Osteocyte (in vitro differentiated cells): ENCODE measurements at regions not wholly inside any gene's neighbourhood (a gene's known extent, or its start where the extent isn't known, plus 50 kb on each side); places are given as distances from the start of the nearest gene placed in this dataset.

Experiments
- DNase-seq: peaks from one replicate; pipeline ENCODE4 v3.0.0; 2021; ENCODE audit warnings: mixed read lengths; ENCODE audit not compliant: unreplicated experiment; ENCODE audit errors: extremely low spot score
- H3K27ac Mint-ChIP-seq: one replicate; pipeline ENCODE4 v1.8.0; 2021; ENCODE audit warnings: mild to moderate bottlenecking, mixed read lengths; ENCODE audit not compliant: unreplicated experiment
- H3K27me3 Mint-ChIP-seq: one replicate; pipeline ENCODE4 v1.8.0; 2021; ENCODE audit warnings: mixed read lengths; ENCODE audit not compliant: unreplicated experiment
- H3K36me3 Mint-ChIP-seq: one replicate; pipeline ENCODE4 v1.8.0; 2021; ENCODE audit warnings: mixed read lengths; ENCODE audit not compliant: unreplicated experiment
- H3K4me1 Mint-ChIP-seq: one replicate; pipeline ENCODE4 v1.8.0; 2021; ENCODE audit warnings: mixed read lengths; ENCODE audit not compliant: unreplicated experiment
- H3K4me3 Mint-ChIP-seq: one replicate; pipeline ENCODE4 v1.8.0; 2021; ENCODE audit warnings: mild to moderate bottlenecking, moderate library complexity, mixed read lengths; ENCODE audit not compliant: unreplicated experiment
- H3K9me3 Mint-ChIP-seq: one replicate; pipeline ENCODE4 v1.8.0; 2021; ENCODE audit warnings: mixed read lengths; ENCODE audit not compliant: unreplicated experiment
- TF ChIP-seq, protein P1 (sequence below): fragments of 200-600 bp; sonication (generic); IDR thresholded peaks from 2 replicates; pipeline ENCODE4 v1.5.0; 2021; ENCODE audit warnings: antibody characterized with exemption, mild to moderate bottlenecking, moderate library complexity

DNA sequence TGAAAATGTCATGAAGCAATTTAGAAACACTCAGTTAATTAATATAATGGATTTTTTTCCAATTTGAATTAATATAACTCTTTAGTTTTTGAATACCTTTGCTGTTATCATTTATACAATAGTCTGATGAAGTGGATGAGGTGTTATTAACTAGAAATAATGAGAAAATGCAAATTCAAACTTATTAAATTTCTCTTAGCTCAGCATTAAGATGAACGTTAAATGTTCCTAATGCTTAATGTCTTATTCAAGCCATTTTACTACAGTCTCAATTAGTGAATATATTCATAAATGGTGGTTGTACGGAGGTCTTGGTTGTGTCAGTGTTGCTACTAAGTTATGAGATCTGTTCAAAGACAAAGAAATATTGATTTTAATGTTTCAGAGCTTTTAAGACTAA, 186.3 kb downstream of the DTHD1 start:
- H3K9me3 Mint-ChIP-seq: no peaks in the 10 kb centered on the region
- H3K4me3 Mint-ChIP-seq: no peak overlapping the region
- TF ChIP-seq, protein P1, sequence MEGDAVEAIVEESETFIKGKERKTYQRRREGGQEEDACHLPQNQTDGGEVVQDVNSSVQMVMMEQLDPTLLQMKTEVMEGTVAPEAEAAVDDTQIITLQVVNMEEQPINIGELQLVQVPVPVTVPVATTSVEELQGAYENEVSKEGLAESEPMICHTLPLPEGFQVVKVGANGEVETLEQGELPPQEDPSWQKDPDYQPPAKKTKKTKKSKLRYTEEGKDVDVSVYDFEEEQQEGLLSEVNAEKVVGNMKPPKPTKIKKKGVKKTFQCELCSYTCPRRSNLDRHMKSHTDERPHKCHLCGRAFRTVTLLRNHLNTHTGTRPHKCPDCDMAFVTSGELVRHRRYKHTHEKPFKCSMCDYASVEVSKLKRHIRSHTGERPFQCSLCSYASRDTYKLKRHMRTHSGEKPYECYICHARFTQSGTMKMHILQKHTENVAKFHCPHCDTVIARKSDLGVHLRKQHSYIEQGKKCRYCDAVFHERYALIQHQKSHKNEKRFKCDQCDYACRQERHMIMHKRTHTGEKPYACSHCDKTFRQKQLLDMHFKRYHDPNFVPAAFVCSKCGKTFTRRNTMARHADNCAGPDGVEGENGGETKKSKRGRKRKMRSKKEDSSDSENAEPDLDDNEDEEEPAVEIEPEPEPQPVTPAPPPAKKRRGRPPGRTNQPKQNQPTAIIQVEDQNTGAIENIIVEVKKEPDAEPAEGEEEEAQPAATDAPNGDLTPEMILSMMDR: no peak
- no peaks in the 10 kb centered on the region for H3K27me3 Mint-ChIP-seq
- no peaks in the 10 kb centered on the region for H3K4me1 Mint-ChIP-seq
- no peak for DNase-seq
- H3K27ac Mint-ChIP-seq: no peak overlapping the region
- no peaks in the 10 kb centered on the region for H3K36me3 Mint-ChIP-seq

DNA sequence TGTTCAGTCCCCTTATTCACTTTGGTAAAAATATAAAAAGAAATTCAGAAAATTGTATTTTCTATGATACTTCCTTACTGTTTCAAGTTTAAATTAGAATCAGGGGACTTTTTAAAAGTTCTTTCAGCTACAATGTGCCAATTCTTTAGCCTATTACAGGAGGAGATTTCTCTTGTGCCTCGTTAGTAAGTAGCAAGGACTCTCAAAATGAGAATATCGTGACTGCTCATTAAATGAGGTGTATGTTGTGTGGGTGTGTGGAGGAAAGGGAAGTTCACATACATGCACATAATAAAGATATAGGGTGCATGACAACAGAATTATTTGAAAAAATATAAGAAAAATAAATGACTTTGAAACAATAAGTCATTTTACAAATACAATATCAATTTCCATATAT, 190.5 kb downstream of the DTHD1 start:
- Mint-ChIP-seq H3K36me3 (no peaks in the 10 kb centered on the region), H3K9me3 (no peaks in the 10 kb centered on the region), H3K27ac (no peak overlapping the region), H3K4me3 (no peak overlapping the region), H3K27me3 (no peaks in the 10 kb centered on the region), H3K4me1 (no peaks in the 10 kb centered on the region)
- DNase-seq: no peak
- TF ChIP-seq, protein P1: no peak

DNA sequence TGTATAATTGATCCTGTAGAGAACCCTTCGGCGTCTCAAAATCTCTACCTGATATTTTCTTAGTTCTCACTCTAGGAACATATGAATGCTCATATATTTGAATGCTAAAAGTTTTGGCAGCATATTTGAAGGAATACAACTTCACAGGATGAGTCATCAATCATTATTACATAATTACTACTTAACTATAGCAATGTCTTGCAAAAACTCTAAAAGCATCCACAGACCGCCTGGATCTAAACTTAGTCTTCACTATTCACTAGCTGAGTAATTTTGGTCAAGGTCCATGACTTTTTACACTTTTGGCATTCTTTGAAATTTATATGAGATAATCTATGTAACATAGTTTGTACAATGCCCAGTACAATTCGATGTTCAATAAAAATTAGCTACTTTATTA, 194.7 kb downstream of the DTHD1 start:
- Mint-ChIP-seq H3K27me3 (no peaks in the 10 kb centered on the region), H3K27ac (no peak overlapping the region), H3K4me3 (no peak overlapping the region), H3K36me3 (no peaks in the 10 kb centered on the region), H3K4me1 (no peaks in the 10 kb centered on the region), H3K9me3 (no peaks in the 10 kb centered on the region)
- DNase-seq: no peak
- TF ChIP-seq, protein P1: no peak

DNA sequence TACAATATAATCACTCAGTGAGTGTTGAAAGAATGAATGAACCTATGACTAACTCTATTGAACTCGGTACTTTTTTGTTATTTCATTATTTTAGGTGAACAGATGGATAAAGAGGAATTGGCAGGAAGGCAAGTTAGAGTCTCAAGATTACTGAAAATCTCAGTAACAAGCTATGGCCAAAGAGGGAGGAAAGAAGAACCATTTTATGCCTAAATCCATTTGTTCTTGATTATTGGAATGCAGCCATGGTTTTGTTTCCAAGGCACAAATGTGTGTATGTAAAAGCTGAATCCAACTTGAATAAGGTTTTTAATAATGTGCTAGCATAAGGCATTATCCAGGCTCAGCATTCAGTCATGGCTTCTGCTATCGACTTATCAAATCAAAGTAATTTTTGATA, 196.4 kb downstream of the DTHD1 start:
- Mint-ChIP-seq H3K9me3 (no peaks in the 10 kb centered on the region), H3K27ac (no peak overlapping the region), H3K27me3 (no peaks in the 10 kb centered on the region), H3K36me3 (no peaks in the 10 kb centered on the region), H3K4me1 (no peaks in the 10 kb centered on the region), H3K4me3 (no peak overlapping the region)
- no peak for DNase-seq
- TF ChIP-seq, protein P1: no peak

DNA sequence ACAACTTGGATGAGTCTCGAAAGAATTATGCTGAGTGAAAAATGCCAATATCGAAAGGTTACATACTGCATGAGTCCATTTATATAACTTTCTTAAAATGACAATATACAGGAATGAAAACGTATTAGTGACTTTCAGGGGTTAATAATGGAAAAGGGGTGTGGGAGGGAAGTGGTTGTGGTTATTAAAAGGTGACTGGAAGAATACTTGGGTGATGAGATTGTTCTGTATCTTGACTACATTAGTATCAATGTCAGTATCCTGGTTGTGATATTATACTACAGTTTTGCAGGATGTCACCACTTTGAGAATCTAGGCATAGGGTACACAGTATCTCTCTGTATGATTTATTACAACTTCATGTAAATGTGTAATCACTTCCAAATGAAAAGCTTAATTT, 204.5 kb downstream of the DTHD1 start:
- Mint-ChIP-seq H3K36me3 (no peaks in the 10 kb centered on the region), H3K27ac (no peak overlapping the region), H3K4me3 (no peak overlapping the region), H3K27me3 (no peaks in the 10 kb centered on the region), H3K4me1 (no peaks in the 10 kb centered on the region), H3K9me3 (no peaks in the 10 kb centered on the region)
- no peak for DNase-seq
- TF ChIP-seq, protein P1: no peak
